ENCODE measurements at regions not wholly inside any gene's neighbourhood (a gene's known extent, or its start where the extent isn't known, plus 50 kb on each side); places are given as distances from the start of the nearest gene placed in this dataset.
"Not testable (repeated sequence)": the region's sequence is repeated elsewhere in the genome, so short reads cannot be mapped to it uniquely, and the experiment has no call there.

- Histone ChIP-seq H3K4me1 (ENCODE audit: control insufficient read depth, insufficient read depth, low read length, poor library complexity, severe bottlenecking) (no peaks in the 10 kb centered on the region), H3K27me3 (replicated peaks; ENCODE audit: control insufficient read depth, insufficient read depth, low read length, poor library complexity, severe bottlenecking) (peaks cover 4% of the 10 kb centered on the region), H3K27ac (ENCODE audit: insufficient read depth, low read length, poor library complexity, severe bottlenecking) (no peak overlapping the region), H3K9me3 (ENCODE audit: control insufficient read depth, low read length) (no peaks in the 10 kb centered on the region), H3K36me3 (ENCODE audit: control insufficient read depth, insufficient read depth, low read length) (no peaks in the 10 kb centered on the region), H3K4me3 (ENCODE audit: insufficient read depth, low read depth, low read length, poor library complexity, severe bottlenecking) (no peak overlapping the region)
- no peak for DNase-seq
Observed at GRCh38 chr7:130843703-130844102, 109.7 kb upstream of the KLF14 start.

DNA sequence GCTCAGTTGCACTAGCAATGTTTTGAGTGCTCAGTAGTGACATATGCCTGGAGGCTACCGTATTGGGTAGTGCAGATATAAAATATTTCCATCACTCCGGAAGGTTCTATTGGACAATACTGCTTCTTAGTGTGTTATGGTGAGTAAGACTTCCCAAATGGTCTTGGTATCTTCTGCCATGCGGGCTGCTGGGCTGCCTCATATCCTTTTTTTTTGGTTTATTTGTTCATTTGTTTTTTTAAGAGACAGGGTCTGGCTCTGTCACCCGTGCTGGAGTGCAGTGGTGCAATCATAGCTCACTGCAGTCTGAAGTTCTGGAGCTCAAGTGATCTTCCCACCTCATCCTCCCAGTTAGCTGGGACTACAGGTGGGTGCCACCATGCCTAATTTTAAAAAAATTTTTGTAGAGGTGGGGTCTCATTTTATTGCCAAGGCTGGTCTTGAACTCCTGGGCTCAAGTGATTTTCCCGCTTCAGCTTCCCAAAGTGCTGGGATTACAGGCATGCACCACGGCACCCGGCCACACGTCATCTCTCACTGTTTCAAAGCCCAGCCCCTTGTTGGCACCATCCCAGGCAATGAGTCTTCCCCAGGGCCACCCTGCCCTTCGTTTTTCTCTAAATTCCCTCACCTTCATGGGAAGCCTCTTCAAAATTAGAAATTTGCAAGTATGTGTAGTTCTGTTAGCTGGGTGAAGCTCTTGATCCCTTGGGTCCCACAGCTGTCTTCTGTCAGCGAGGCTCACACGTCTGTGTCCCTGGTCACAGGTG lies 111.0 kb upstream of the KLF14 start:
- Histone ChIP-seq H3K27ac (ENCODE audit: insufficient read depth, low read length, poor library complexity, severe bottlenecking) (no peak overlapping the region), H3K9me3 (ENCODE audit: control insufficient read depth, low read length) (no peaks in the 10 kb centered on the region), H3K36me3 (ENCODE audit: control insufficient read depth, insufficient read depth, low read length) (no peaks in the 10 kb centered on the region), H3K27me3 (replicated peaks; ENCODE audit: control insufficient read depth, insufficient read depth, low read length, poor library complexity, severe bottlenecking) (peaks cover 4% of the 10 kb centered on the region), H3K4me3 (ENCODE audit: insufficient read depth, low read depth, low read length, poor library complexity, severe bottlenecking) (no peak overlapping the region), H3K4me1 (ENCODE audit: control insufficient read depth, insufficient read depth, low read length, poor library complexity, severe bottlenecking) (no peaks in the 10 kb centered on the region)
- no peak for DNase-seq

- Histone ChIP-seq H3K4me3 (ENCODE audit: insufficient read depth, low read depth, low read length, poor library complexity, severe bottlenecking) (no peak overlapping the region), H3K9me3 (ENCODE audit: control insufficient read depth, low read length) (no peaks in the 10 kb centered on the region), H3K27me3 (replicated peaks; ENCODE audit: control insufficient read depth, insufficient read depth, low read length, poor library complexity, severe bottlenecking) (peaks cover 4% of the 10 kb centered on the region), H3K36me3 (ENCODE audit: control insufficient read depth, insufficient read depth, low read length) (no peaks in the 10 kb centered on the region), H3K27ac (ENCODE audit: insufficient read depth, low read length, poor library complexity, severe bottlenecking) (no peak overlapping the region), H3K4me1 (ENCODE audit: control insufficient read depth, insufficient read depth, low read length, poor library complexity, severe bottlenecking) (no peaks in the 10 kb centered on the region)
- no peak for DNase-seq
Observed at GRCh38 chr7:130845581-130846085, 111.6 kb upstream of the KLF14 start.

- H3K4me3 ChIP-seq (ENCODE audit: insufficient read depth, low read depth, low read length, poor library complexity, severe bottlenecking): no peak overlapping the region
- no peaks in the 10 kb centered on the region for H3K4me1 ChIP-seq (ENCODE audit: control insufficient read depth, insufficient read depth, low read length, poor library complexity, severe bottlenecking)
- H3K36me3 ChIP-seq (ENCODE audit: control insufficient read depth, insufficient read depth, low read length): no peaks in the 10 kb centered on the region
Observed at GRCh38 chr7:130849604-130850003, 115.6 kb upstream of the KLF14 start.

GRCh38 chr7:130850956-130851355 lies 116.9 kb upstream of the KLF14 start:
- Histone ChIP-seq H3K9me3 (ENCODE audit: control insufficient read depth, low read length) (no peaks in the 10 kb centered on the region), H3K27ac (ENCODE audit: insufficient read depth, low read length, poor library complexity, severe bottlenecking) (no peak overlapping the region), H3K27me3 (replicated peaks; ENCODE audit: control insufficient read depth, insufficient read depth, low read length, poor library complexity, severe bottlenecking) (no peaks in the 10 kb centered on the region), H3K4me1 (ENCODE audit: control insufficient read depth, insufficient read depth, low read length, poor library complexity, severe bottlenecking) (no peaks in the 10 kb centered on the region), H3K36me3 (ENCODE audit: control insufficient read depth, insufficient read depth, low read length) (peaks cover 3% of the 10 kb centered on the region), H3K4me3 (ENCODE audit: insufficient read depth, low read depth, low read length, poor library complexity, severe bottlenecking) (no peak overlapping the region)
- DNase-seq: no peak

More at GRCh38 chr7:130849604-130850003, 115.6 kb upstream of the KLF14 start:
- Histone ChIP-seq H3K27me3 (replicated peaks; ENCODE audit: control insufficient read depth, insufficient read depth, low read length, poor library complexity, severe bottlenecking) (no peaks in the 10 kb centered on the region), H3K9me3 (ENCODE audit: control insufficient read depth, low read length) (no peaks in the 10 kb centered on the region), H3K27ac (ENCODE audit: insufficient read depth, low read length, poor library complexity, severe bottlenecking) (no peak overlapping the region)
- DNase-seq: no peak

GRCh38 chr7:130852867-130853266 lies 118.9 kb upstream of the KLF14 start:
- Histone ChIP-seq H3K4me1 (ENCODE audit: control insufficient read depth, insufficient read depth, low read length, poor library complexity, severe bottlenecking) (no peaks in the 10 kb centered on the region), H3K36me3 (ENCODE audit: control insufficient read depth, insufficient read depth, low read length) (peaks cover 17% of the 10 kb centered on the region), H3K9me3 (ENCODE audit: control insufficient read depth, low read length) (peaks cover 10% of the 10 kb centered on the region), H3K4me3 (ENCODE audit: insufficient read depth, low read depth, low read length, poor library complexity, severe bottlenecking) (no peak overlapping the region), H3K27me3 (replicated peaks; ENCODE audit: control insufficient read depth, insufficient read depth, low read length, poor library complexity, severe bottlenecking) (no peaks in the 10 kb centered on the region), H3K27ac (ENCODE audit: insufficient read depth, low read length, poor library complexity, severe bottlenecking) (no peak overlapping the region)
- DNase-seq: no peak

GRCh38 chr7:130853503-130854279 lies 119.7 kb upstream of the KLF14 start:
- H3K36me3 ChIP-seq (ENCODE audit: control insufficient read depth, insufficient read depth, low read length): peaks cover 17% of the 10 kb centered on the region
- no peaks in the 10 kb centered on the region for H3K27me3 ChIP-seq (replicated peaks; ENCODE audit: control insufficient read depth, insufficient read depth, low read length, poor library complexity, severe bottlenecking)
- no peak for DNase-seq
- H3K4me1 ChIP-seq (ENCODE audit: control insufficient read depth, insufficient read depth, low read length, poor library complexity, severe bottlenecking): no peaks in the 10 kb centered on the region
- H3K27ac ChIP-seq (ENCODE audit: insufficient read depth, low read length, poor library complexity, severe bottlenecking): no peak overlapping the region
- no peak overlapping the region for H3K4me3 ChIP-seq (ENCODE audit: insufficient read depth, low read depth, low read length, poor library complexity, severe bottlenecking)
- peaks cover 10% of the 10 kb centered on the region for H3K9me3 ChIP-seq (ENCODE audit: control insufficient read depth, low read length)

- peaks cover 10% of the 10 kb centered on the region for H3K9me3 ChIP-seq (ENCODE audit: control insufficient read depth, low read length)
- DNase-seq: no peak
- no peak overlapping the region for H3K4me3 ChIP-seq (ENCODE audit: insufficient read depth, low read depth, low read length, poor library complexity, severe bottlenecking)
- H3K4me1 ChIP-seq (ENCODE audit: control insufficient read depth, insufficient read depth, low read length, poor library complexity, severe bottlenecking): no peaks in the 10 kb centered on the region
- H3K27me3 ChIP-seq (replicated peaks; ENCODE audit: control insufficient read depth, insufficient read depth, low read length, poor library complexity, severe bottlenecking): no peaks in the 10 kb centered on the region
- H3K27ac ChIP-seq (ENCODE audit: insufficient read depth, low read length, poor library complexity, severe bottlenecking): no peak overlapping the region
- H3K36me3 ChIP-seq (ENCODE audit: control insufficient read depth, insufficient read depth, low read length): peaks cover 17% of the 10 kb centered on the region
Observed at GRCh38 chr7:130854481-130854880, 120.5 kb upstream of the KLF14 start.

GRCh38 chr7:130856866-130857265 lies 122.9 kb upstream of the KLF14 start:
- Histone ChIP-seq H3K27ac (ENCODE audit: insufficient read depth, low read length, poor library complexity, severe bottlenecking) (no peak overlapping the region), H3K4me1 (ENCODE audit: control insufficient read depth, insufficient read depth, low read length, poor library complexity, severe bottlenecking) (no peaks in the 10 kb centered on the region), H3K36me3 (ENCODE audit: control insufficient read depth, insufficient read depth, low read length) (peaks cover 23% of the 10 kb centered on the region), H3K27me3 (replicated peaks; ENCODE audit: control insufficient read depth, insufficient read depth, low read length, poor library complexity, severe bottlenecking) (no peaks in the 10 kb centered on the region), H3K4me3 (ENCODE audit: insufficient read depth, low read depth, low read length, poor library complexity, severe bottlenecking) (no peak overlapping the region), H3K9me3 (ENCODE audit: control insufficient read depth, low read length) (peaks cover 10% of the 10 kb centered on the region)
- DNase-seq: no peak

DNA sequence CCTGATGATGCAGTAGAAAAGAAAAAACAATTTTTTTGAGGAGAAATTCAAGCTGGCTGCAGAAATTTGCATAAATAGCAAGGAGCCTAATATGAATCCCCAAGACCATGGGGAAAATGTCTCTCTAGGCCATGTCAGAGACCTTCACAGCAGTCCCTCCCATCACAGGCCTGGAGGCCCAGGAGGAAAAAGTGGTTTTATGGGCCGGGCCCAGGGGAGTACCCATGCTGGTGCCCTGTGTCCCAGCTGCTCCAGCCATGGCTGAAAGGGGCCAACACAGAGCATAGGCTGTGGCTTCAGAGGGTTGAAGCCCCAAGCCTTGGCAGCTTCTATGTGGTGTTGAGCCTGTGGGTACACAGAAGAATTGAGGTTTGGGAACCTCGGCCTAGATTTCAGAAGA lies 126.8 kb upstream of the KLF14 start:
- not testable (repeated sequence) for H3K27me3 ChIP-seq (replicated peaks; ENCODE audit: control insufficient read depth, insufficient read depth, low read length, poor library complexity, severe bottlenecking); H3K4me3 ChIP-seq (ENCODE audit: insufficient read depth, low read depth, low read length, poor library complexity, severe bottlenecking); DNase-seq; H3K4me1 ChIP-seq (ENCODE audit: control insufficient read depth, insufficient read depth, low read length, poor library complexity, severe bottlenecking); H3K9me3 ChIP-seq (ENCODE audit: control insufficient read depth, low read length); H3K27ac ChIP-seq (ENCODE audit: insufficient read depth, low read length, poor library complexity, severe bottlenecking)
- H3K36me3 ChIP-seq (ENCODE audit: control insufficient read depth, insufficient read depth, low read length): peaks cover 38% of the 10 kb centered on the region
